ENCODE measurements at regions not wholly inside any gene's neighbourhood (a gene's known extent, or its start where the extent isn't known, plus 50 kb on each side); places are given as distances from the start of the nearest gene placed in this dataset.

GRCh38 chr12:65616022-65616421 is 208.3 kb upstream of the HMGA2 start:
- no peak for TF ChIP-seq POLR2A (IDR thresholded peaks at IDR 0.05)
- TF ChIP-seq, protein P1, sequence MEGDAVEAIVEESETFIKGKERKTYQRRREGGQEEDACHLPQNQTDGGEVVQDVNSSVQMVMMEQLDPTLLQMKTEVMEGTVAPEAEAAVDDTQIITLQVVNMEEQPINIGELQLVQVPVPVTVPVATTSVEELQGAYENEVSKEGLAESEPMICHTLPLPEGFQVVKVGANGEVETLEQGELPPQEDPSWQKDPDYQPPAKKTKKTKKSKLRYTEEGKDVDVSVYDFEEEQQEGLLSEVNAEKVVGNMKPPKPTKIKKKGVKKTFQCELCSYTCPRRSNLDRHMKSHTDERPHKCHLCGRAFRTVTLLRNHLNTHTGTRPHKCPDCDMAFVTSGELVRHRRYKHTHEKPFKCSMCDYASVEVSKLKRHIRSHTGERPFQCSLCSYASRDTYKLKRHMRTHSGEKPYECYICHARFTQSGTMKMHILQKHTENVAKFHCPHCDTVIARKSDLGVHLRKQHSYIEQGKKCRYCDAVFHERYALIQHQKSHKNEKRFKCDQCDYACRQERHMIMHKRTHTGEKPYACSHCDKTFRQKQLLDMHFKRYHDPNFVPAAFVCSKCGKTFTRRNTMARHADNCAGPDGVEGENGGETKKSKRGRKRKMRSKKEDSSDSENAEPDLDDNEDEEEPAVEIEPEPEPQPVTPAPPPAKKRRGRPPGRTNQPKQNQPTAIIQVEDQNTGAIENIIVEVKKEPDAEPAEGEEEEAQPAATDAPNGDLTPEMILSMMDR (IDR thresholded peaks at IDR 0.05): no peak
